DMS79 treated with DMSO at 0.1 percent for 48 hours (cell line): ENCODE measurements at regions not wholly inside any gene's neighbourhood (a gene's known extent, or its start where the extent isn't known, plus 50 kb on each side); places are given as distances from the start of the nearest gene placed in this dataset.
"Not testable (repeated sequence)": the region's sequence is repeated elsewhere in the genome, so short reads cannot be mapped to it uniquely, and the experiment has no call there.

Experiments
- DNase-seq: peaks from one replicate; lab custom pipeline; 2025; lab: John Stamatoyannopoulos, UW

DNA sequence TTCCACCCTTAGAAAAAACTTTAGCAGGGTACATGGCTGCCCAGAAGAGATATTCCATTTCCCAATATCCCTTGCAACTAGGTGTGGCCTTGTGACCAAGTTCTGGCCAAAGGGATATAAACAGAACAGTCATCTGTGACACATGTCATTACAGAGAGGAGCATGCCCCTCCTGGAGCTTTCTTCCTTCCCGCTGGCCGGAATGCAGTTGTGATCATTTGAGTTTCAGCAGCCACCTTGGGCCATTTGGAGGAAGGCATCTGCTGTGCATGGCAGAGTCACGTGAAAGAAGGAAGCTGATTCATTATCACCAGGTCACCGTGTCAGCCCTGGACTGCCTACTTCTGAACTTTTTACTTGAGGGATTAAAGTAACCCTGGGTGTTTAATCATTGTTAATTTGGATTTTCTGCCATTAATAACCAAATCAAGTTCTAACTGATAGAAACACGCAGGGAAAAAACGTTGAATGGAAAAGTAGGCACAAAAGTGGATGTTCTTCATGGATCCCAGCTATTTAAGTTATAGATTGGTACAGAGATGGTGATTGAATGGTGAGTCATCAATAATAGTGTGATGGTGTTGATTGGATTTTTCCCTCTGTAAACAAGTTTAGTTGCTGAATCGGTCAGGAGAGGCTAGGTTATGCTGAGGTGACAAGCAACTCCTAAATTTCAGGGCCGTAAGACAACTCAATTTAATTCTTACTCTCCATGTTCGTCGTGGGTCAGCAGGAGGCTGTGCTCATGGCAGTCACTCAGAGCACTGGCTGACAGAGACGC is 80.7 kb upstream of the CCDC167 start:
- DNase-seq: no peak

- no peak for DNase-seq
Measured at GRCh38 chr6:37579444-37580067, 79.9 kb upstream of the CCDC167 start.

- DNase-seq: no peak
Measured at GRCh38 chr6:37578104-37578503, 78.4 kb upstream of the CCDC167 start.

DNA sequence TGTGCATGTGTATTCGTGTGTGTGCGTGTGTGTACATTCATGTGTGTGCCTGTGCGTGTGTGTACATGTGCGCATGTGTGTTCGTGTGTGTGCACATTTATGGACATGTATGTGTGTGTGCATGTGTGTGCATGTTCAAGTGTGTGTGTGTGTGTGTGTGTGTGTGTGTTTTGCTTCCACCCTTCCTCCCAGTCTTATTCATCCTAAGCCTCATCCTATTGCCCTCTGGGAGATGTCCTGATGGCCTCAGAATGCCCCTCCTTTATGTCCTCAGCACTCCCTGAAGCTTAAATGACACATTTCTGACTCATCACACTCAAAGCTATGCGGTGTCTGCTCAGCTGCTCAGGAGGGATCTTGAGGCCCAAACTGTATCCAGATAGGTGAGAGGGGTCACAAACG is 76.6 kb upstream of the CCDC167 start:
- no peak for DNase-seq

GRCh38 chr6:37575221-37575620 is 75.5 kb upstream of the CCDC167 start:
- no peak for DNase-seq

DNA sequence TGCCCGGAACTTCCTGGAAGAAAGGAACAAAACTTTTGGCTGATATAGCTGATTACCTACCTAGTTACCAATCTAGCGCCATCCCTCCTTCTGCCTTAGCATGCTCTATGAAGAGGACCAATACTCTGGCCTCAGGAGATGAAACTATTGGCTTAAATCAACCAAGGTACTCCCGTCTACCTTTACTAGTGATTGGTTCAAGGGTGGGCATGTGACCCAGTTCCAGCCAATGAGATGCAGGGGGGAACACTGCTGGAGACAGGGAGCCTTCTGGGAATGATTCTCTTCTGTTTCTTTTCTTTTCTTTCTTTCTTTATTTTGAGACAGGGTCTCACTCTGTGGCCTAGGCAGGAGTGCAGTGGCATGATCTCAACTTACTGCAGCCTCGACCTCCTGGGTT is 72.6 kb upstream of the CCDC167 start:
- DNase-seq: no peak

DNA sequence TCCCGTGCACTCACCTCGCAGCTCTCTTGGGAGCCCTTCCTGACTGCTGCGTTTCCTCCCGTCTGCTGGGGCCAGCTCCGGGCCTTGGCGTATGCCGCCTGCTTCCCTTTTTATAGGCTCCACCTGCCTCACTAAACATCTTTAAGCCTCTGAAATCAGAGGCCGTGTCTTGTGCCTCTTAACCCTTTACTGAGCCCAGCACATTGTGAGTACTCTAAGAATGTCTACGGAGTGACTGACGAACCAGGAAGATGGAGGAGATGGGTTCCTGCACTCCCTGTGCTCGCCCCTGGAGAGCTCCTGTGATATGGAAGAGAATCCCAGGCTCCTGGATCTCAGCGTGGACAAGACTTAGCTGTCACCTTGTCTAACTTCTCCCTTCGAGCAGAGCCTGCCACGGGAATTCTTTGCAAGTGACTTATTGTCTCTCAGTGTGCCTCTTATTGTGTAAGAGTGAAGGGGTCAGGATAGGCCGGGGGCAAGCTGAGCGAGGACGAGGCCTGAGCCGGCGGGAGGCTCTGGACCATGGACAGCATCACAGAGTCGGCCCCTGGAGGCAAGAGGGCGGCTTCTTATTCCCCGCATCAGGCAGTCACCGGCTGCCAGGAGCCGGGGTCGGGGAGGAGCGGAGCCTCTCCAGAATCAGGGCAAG is 70.9 kb upstream of the CCDC167 start:
- DNase-seq: no peak

GRCh38 chr6:37569743-37570481 is 70.2 kb upstream of the CCDC167 start:
- no peak for DNase-seq

DNA sequence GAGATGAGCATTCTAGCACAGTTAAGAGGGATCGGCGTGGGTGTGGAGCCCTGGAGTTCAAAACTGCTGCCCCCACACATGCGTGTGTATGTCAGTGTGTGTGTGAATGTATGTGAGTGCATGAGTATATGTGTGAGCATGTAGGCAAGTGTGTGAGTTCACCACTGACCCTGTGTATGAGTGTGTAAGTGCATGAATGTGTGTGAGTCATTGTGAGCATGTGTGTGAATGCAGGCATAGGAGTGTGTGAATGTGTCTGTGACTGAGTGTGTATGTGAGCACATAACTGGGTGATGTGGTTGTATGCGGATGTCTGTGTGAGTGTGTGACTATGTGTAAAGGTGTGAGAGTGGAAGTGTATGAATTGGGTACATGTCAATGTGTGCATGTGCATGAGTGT is 69.6 kb upstream of the CCDC167 start:
- DNase-seq: no peak

DNA sequence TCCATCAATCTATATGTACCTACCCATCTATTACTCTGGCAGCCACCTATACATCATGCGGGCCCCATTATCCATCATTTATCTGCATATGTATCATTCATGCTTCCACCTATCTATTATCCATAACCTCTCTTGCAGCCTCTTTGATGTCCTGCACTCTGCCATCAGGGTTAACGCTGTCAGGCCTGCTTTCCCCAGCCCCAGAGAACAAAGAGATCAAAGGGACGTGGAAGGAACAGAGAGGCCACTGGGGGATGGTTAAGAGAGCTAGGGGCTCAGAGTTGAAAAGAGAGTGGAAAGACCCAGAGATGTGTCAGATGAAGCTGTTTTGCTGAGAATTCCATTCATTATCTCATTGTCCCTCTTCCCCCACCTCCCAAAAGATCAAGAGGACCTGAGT is 67.3 kb upstream of the CCDC167 start:
- DNase-seq: no peak

- peak; percentile 45 for DNase-seq
Measured at GRCh38 chr6:37566111-37566949, 66.6 kb upstream of the CCDC167 start.

- peak; percentile 63 for DNase-seq
Measured at GRCh38 chr6:37565267-37566110, 65.8 kb upstream of the CCDC167 start.

DNA sequence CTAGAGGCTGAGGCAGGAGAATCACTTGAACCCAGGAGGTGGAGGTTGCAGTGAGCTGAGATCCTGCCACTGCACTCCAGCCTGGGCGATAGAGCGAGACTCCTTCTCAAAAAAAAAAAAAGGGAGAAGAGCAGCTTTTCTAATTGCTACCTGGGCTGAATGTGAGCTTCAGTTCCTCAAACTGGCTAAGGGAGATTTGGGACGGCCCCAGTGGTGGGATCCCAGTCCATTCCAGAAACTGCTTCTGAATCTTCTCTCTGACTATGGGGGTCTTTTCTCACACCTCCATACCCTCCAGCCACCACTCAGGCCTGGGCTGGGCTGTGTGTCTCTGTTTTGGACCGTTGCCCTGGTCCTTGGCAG is 63.2 kb upstream of the CCDC167 start:
- DNase-seq: not testable (repeated sequence)

DNA sequence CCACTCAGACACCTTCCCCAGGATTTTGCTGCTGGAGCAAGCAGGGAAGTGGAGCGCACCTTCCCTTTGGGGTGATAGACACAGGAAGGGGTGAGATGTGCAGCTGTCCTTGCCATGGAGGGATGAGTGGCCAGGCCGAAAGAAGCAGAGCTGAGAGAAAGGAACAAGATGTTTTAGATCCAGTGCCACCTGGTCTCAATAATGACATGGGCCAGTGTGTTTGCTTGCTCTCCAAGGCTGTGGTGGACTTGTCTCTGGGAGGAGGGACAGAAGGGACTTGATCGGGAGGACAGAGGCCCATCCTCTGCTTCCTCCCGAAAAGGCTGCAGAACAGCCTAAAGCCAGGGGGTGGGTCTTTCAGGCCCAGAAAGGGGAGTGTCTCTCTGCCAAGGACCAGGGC is 61.7 kb upstream of the CCDC167 start:
- DNase-seq: no peak

GRCh38 chr6:37560737-37561103 is 61.0 kb upstream of the CCDC167 start:
- no peak for DNase-seq

DNA sequence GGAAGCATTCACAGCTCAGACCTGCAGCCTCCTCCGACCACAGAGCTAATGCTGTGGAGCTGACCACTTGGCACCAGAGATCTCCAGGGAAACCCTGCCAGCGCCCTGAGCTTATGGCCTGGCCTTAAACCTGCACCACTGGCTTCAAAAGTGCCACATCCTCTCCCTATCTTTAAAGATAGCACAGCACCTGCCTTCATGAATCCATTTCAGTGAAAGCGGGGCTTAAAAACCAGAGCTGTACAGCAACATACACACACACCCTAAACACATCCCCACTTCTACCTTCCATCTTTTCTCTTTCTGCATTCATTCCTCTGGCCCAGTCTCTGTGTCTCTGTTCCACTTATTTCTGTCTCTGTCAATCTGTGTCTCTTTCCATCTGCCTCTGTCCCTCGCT is 59.8 kb upstream of the CCDC167 start:
- DNase-seq: no peak

DNA sequence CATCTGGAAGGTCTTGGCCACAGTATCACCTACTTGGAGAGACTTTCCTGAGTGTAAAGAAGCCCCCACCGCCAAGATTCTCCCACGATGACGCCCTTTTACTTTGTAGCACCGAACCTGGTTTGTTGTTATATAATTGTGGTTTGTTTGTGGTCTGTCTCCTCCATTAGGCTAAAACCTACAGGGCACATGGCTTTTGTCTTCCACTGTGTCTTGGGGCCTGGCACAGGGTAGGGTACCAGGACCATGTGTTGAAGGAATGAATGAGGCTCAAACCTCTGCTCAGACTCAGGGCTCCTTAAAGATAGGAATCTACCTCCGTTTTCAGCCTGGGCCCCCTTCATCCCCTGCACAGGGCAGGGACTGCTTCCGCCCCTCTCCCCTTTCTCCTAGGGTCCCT is 59.4 kb upstream of the CCDC167 start:
- no peak for DNase-seq

DNA sequence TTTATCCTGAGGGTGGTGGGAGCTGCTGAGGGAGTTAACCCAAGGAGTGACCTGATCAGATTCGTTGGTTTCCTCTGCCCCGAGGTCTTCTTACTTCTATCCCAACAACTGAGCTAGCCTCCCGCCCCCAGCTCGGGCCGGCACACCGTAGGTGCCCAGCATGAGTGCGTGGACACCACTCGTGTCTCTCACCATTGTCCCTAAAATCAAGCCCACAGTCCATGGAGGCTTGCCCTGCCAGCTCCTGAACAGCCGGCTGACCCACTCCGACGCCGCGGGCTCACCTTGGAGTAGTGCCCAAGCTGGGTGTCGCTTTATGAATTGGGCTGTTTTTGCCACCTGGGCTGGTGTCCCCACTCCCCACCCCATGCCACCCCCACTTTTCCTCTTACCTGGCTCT is 59.0 kb upstream of the CCDC167 start:
- DNase-seq: no peak

DNA sequence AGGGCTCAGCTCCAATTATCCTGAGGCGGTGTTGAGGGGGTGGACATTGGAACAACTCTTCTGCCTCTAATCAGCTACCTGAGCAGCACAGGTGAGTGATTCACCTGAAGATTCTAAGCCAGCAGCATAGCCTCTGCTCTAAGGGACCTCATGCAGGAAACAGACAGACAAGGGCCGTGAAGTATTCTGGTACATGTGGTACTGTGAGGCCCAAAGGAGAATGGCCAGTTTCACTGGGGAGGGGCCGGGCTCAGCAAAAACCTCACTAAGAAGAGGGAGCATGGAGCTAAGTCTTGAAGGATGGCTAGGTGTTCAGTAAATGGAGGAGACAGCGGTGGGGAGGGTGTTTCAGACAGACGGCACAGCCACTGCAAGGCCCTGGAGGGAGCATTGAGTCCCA is 58.5 kb upstream of the CCDC167 start:
- no peak for DNase-seq

- DNase-seq: no peak
Measured at GRCh38 chr6:37557645-37558114, 58.0 kb upstream of the CCDC167 start.
